SU-DHL-6 (cell line): ENCODE measurements at regions not wholly inside any gene's neighbourhood (a gene's known extent, or its start where the extent isn't known, plus 50 kb on each side); places are given as distances from the start of the nearest gene placed in this dataset.

Experiments
- H2AFZ ChIP-seq: fragments of 200-600 bp; sonication (generic); 2 replicates; pipeline ENCODE4 v1.6.1; 2014; ENCODE audit warnings: low read depth, mild to moderate bottlenecking, moderate library complexity, mixed read lengths, antibody characterized with exemption, low read length; ENCODE audit not compliant: severe bottlenecking
- H3F3A ChIP-seq: fragments of 200-600 bp; shearing (Covaris generic); 2 replicates; pipeline ENCODE4 v1.6.0; 2016; ENCODE audit warnings: antibody characterized with exemption, mild to moderate bottlenecking; ENCODE audit not compliant: insufficient read depth
- H3K27ac ChIP-seq: fragments of 200-600 bp; sonication (generic); 2 replicates; pipeline ENCODE4 v1.5.1; 2016; ENCODE audit warnings: low read depth, mild to moderate bottlenecking, low read length, moderate library complexity, mixed read lengths
- H3K27me3 ChIP-seq: fragments of 200-600 bp; sonication (generic), shearing (Covaris generic); 2 replicates; pipeline ENCODE4 v1.6.0; 2014; ENCODE audit warnings: mild to moderate bottlenecking, low read length
- H3K36me3 ChIP-seq: fragments of 200-600 bp; sonication (generic); 2 replicates; pipeline ENCODE4 v1.6.1; 2014; ENCODE audit warnings: mild to moderate bottlenecking, low read length, mixed read lengths
- H3K4me2 ChIP-seq: fragments of 300-600, 200-600 bp; shearing (Covaris generic), sonication (generic); 2 replicates; pipeline ENCODE4 v1.6.0; 2014; ENCODE audit warnings: low read length, low read depth, mild to moderate bottlenecking; ENCODE audit not compliant: poor library complexity, severe bottlenecking
- H3K4me3 ChIP-seq: fragments of 200-600 bp; sonication (generic); 2 replicates; pipeline ENCODE4 v1.5.1; 2014; ENCODE audit warnings: antibody characterized with exemption, low read length, mild to moderate bottlenecking, mixed read lengths; ENCODE audit not compliant: insufficient read depth, poor library complexity, severe bottlenecking
- H3K79me2 ChIP-seq: fragments of 200-600 bp; sonication (generic); 2 replicates; pipeline ENCODE4 v1.6.1; 2014; ENCODE audit warnings: mild to moderate bottlenecking, low read length, moderate library complexity; ENCODE audit not compliant: insufficient read depth
- H3K9ac ChIP-seq: fragments of 200-600 bp; sonication (generic); 2 replicates; pipeline ENCODE4 v1.7.0; 2014; ENCODE audit warnings: mild to moderate bottlenecking, low read length
- H3K9me2 ChIP-seq: fragments of 200-600 bp; sonication (generic); replicated peaks from 2 replicates; pipeline ENCODE4 v1.6.1; 2014; ENCODE audit warnings: low read length; ENCODE audit not compliant: insufficient read depth
- H3K9me3 ChIP-seq: fragments of 200-600 bp; sonication (generic); 2 replicates; pipeline ENCODE4 v1.6.1; 2014; ENCODE audit warnings: low read length, mixed read lengths; ENCODE audit not compliant: insufficient read depth
- H4K20me1 ChIP-seq: fragments of 200-600 bp; sonication (generic); 2 replicates; pipeline ENCODE4 v1.6.1; 2014; ENCODE audit warnings: low read depth, mild to moderate bottlenecking, antibody characterized with exemption, low read length, moderate library complexity, mixed read lengths
- CTCF ChIP-seq: fragments of 200-600 bp; sonication (generic); IDR thresholded peaks from one replicate; pipeline ENCODE4 v1.5.1; 2017; ENCODE audit warnings: antibody characterized with exemption, mild to moderate bottlenecking, low read length, moderate library complexity; ENCODE audit not compliant: insufficient read depth, poor library complexity, severe bottlenecking
- EZH2phosphoT487 ChIP-seq: fragments of 200-600 bp; sonication (generic), shearing (Covaris generic); conservative IDR thresholded peaks from 2 replicates; pipeline ENCODE4 v1.6.1; 2018; ENCODE audit warnings: mild to moderate bottlenecking, antibody characterized with exemption, low read length, moderate library complexity, mixed read lengths

- H2AFZ ChIP-seq = no peak overlapping the region
- no peaks in the 10 kb centered on the region for H3K79me2 ChIP-seq
- H3K4me3 ChIP-seq = no peak overlapping the region
These were observed 138.3 kb upstream of the RND3 start for GRCh38 chr2:150625741-150626140.

GRCh38 chr2:150625303-150625702 lies 137.8 kb upstream of the RND3 start:
- no peak overlapping the region for H3K27ac ChIP-seq
- no peaks in the 10 kb centered on the region for H4K20me1 ChIP-seq
- H3K4me2 ChIP-seq = no peak overlapping the region
- no peak overlapping the region for H3K9ac ChIP-seq
- H3K79me2 ChIP-seq = no peaks in the 10 kb centered on the region
- H3F3A ChIP-seq = no peaks in the 10 kb centered on the region
- H3K9me3 ChIP-seq = no peaks in the 10 kb centered on the region
- H3K36me3 ChIP-seq = no peaks in the 10 kb centered on the region
- no peak for TF ChIP-seq EZH2phosphoT487
- TF ChIP-seq CTCF = no peak
- no peak overlapping the region for H3K4me3 ChIP-seq
- H2AFZ ChIP-seq = no peak overlapping the region
- no peaks in the 10 kb centered on the region for H3K9me2 ChIP-seq
- H3K27me3 ChIP-seq = no peaks in the 10 kb centered on the region

More at GRCh38 chr2:150625741-150626140, 138.3 kb upstream of the RND3 start:
- Histone ChIP-seq H3K9ac (no peak overlapping the region), H3K27ac (no peak overlapping the region), H3K27me3 (no peaks in the 10 kb centered on the region), H3K36me3 (no peaks in the 10 kb centered on the region), H3F3A (no peaks in the 10 kb centered on the region), H3K9me3 (no peaks in the 10 kb centered on the region), H4K20me1 (no peaks in the 10 kb centered on the region), H3K9me2 (no peaks in the 10 kb centered on the region), H3K4me2 (no peak overlapping the region)
- no peak for TF ChIP-seq EZH2phosphoT487
- TF ChIP-seq CTCF = no peak

GRCh38 chr2:150624001-150624401 lies 136.5 kb upstream of the RND3 start:
- no peak overlapping the region for H3K27ac ChIP-seq
- H3K9me2 ChIP-seq = no peaks in the 10 kb centered on the region
- TF ChIP-seq EZH2phosphoT487 (no peak), CTCF (no peak)
- H3K4me2 ChIP-seq = no peak overlapping the region
- no peaks in the 10 kb centered on the region for H3F3A ChIP-seq
- H3K4me3 ChIP-seq = no peak overlapping the region
- H3K9ac ChIP-seq = no peak overlapping the region
- H4K20me1 ChIP-seq = no peaks in the 10 kb centered on the region
- no peaks in the 10 kb centered on the region for H3K9me3 ChIP-seq
- H3K36me3 ChIP-seq = no peaks in the 10 kb centered on the region
- H3K27me3 ChIP-seq = no peaks in the 10 kb centered on the region
- no peaks in the 10 kb centered on the region for H3K79me2 ChIP-seq
- H2AFZ ChIP-seq = no peak overlapping the region
